Esophagus squamous epithelium (tissue), 4 donors: ENCODE measurements at regions not wholly inside any gene's neighbourhood (a gene's known extent, or its start where the extent isn't known, plus 50 kb on each side); places are given as distances from the start of the nearest gene placed in this dataset.

Experiments used
- POLR2A ChIP-seq, 4 donors: fragments of 450-650 bp; IDR thresholded peaks; one replicate each; pipeline ENCODE4 v1.6.1; 2017; ENCODE audit warnings: antibody characterized with exemption in 4 of 4, mild to moderate bottlenecking in 4 of 4, moderate library complexity in 3 of 4
- TF ChIP-seq, protein P1 (sequence below), 6 experiments: fragments of 450-650 bp in 4 of 6; fragments of 200-600 bp in 2 of 6; sonication (generic) in 2 of 6; IDR thresholded peaks; one replicate each; pipeline ENCODE4 v1.5.1; 2016 to 2019; ENCODE audit warnings: antibody characterized with exemption in 6 of 6, mild to moderate bottlenecking in 4 of 6, moderate library complexity in 4 of 6

GRCh38 chr2:12610314-12610713, 106.4 kb upstream of the TRIB2 start:
- TF ChIP-seq, protein P1, sequence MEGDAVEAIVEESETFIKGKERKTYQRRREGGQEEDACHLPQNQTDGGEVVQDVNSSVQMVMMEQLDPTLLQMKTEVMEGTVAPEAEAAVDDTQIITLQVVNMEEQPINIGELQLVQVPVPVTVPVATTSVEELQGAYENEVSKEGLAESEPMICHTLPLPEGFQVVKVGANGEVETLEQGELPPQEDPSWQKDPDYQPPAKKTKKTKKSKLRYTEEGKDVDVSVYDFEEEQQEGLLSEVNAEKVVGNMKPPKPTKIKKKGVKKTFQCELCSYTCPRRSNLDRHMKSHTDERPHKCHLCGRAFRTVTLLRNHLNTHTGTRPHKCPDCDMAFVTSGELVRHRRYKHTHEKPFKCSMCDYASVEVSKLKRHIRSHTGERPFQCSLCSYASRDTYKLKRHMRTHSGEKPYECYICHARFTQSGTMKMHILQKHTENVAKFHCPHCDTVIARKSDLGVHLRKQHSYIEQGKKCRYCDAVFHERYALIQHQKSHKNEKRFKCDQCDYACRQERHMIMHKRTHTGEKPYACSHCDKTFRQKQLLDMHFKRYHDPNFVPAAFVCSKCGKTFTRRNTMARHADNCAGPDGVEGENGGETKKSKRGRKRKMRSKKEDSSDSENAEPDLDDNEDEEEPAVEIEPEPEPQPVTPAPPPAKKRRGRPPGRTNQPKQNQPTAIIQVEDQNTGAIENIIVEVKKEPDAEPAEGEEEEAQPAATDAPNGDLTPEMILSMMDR (IDR thresholded peaks at IDR 0.05), result no peak
- no peak for TF ChIP-seq POLR2A (IDR thresholded peaks at IDR 0.05)
